Pancreas (tissue), 10 donors: ENCODE measurements at regions not wholly inside any gene's neighbourhood (a gene's known extent, or its start where the extent isn't known, plus 50 kb on each side); places are given as distances from the start of the nearest gene placed in this dataset.

Experiments
- ATAC-seq, 4 donors: fragments of 200-7000 bp; cut with Tn5 transposase; one replicate each; pipeline versions ENCODE4 v1.8.0 to v1.9.1; 2020; ENCODE audit warnings: mild to moderate bottlenecking in 4 of 4, moderate library complexity in 4 of 4
- DNase-seq, 6 donors: peaks; one replicate each; pipeline ENCODE4 v3.0.0-alpha.2; 2020
- FAIRE-seq: peaks from 2 replicates; lab custom pipeline; 2012; peaks lifted over from hg19 to GRCh38; lab: Jason Lieb, UNC
- H3K27ac ChIP-seq, 4 donors: fragments of 200-600 bp; sonication (generic); 1 replicate in 3 of 4; 2 replicates in 1 of 4; pipeline versions ENCODE4 v1.5.0 to v1.8.0; 2020
- H3K27me3 ChIP-seq, 4 donors: fragments of 200-600 bp; one replicate each; pipeline ENCODE4 v1.8.0; 2021
- H3K36me3 ChIP-seq, 3 donors: fragments of 200-600 bp; sonication (generic) in 1 of 3; one replicate each; pipeline versions ENCODE4 v1.5.0 to v1.8.0; 2020 to 2021
- H3K4me1 ChIP-seq, 3 donors: fragments of 200-600 bp; one replicate each; pipeline ENCODE4 v1.8.0; 2021
- H3K4me3 ChIP-seq, 4 donors: fragments of 200-600 bp; sonication (generic) in 2 of 4; one replicate each; pipeline versions ENCODE4 v1.5.0 to v1.8.0; 2020 to 2021
- H3K9me3 ChIP-seq, 4 donors: fragments of 200-600 bp; one replicate each; pipeline ENCODE4 v1.8.0; 2021
- WGBS, 2 donors: extraction: QIAGEN DNeasy Blood & Tissue Kit; methylation state at CpG; one replicate each; pipeline ENCODE4 v1.1.7; 2013; 5-methylcytosine and 5-hydroxymethylcytosine counted together
- intact Hi-C, 3 donors: fragments of 100-400 bp; cut with DNase I; formaldehyde crosslinking; loops; one replicate each; pipeline versions ENCODE4 v1.11.1 to v1.14.2; 2022
- TF ChIP-seq, protein P1 (sequence below), 4 donors: fragments of 200-600 bp; sonication (generic) in 3 of 4; IDR thresholded peaks; one replicate each; pipeline versions ENCODE4 v1.5.0 to v1.8.0; 2021; ENCODE audit warnings: antibody characterized with exemption in 4 of 4
- donor health status: healthy with polysubstance abuse.
- donor health status: DM: no; HTN: no; CAD: no; lungs with moderate emphysema.
- donor health status: DM: no; HTN: no; CAD: no.
- donor health status: control.
- donor health status: control.
- donor health status: Bipolar disorder and iron deficiency.
- donor health status: DM: yes; HTN: yes; CAD: no.
- donor health status: DM: no; HTN: no; CAD: no.
- donor health status: DM: no; HTN: no; CAD: no.
- donor health status: DM: yes; HTN: yes; CAD: no.

DNA sequence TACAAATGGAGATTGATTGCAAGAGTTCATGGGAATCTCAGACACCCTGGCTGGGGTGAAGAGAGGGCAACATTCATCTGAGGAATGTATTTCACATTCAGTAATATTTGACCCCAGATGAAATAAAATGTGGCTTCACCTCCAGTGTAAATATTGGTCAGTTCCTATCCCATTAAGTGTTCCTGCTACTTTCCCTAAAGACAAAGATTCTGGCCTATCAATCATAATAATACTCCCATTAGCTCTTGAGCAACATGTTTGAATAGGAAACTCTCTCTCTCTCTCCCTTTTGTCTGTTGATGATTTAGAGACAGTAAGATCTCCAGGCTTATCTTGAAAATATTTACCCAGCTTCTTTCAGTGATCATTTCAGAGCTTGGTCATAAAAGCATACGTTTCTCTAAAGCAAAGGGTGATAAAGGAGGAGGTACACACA, 70.1 kb downstream of the KCNJ2 start:
- Histone ChIP-seq H3K4me1 (no peaks in the 10 kb centered on the region), H3K36me3 (no peaks in the 10 kb centered on the region), H3K27me3 (peaks cover 0 to 6% (median 0%) of the 10 kb centered on the region in 4 donors), H3K9me3 (no peaks in the 10 kb centered on the region), H3K27ac (no peak overlapping the region), H3K4me3 (no peak overlapping the region)
- ATAC-seq, result no peak
- intact Hi-C loops, result no loop called here
- FAIRE-seq, result no peak
- TF ChIP-seq, protein P1, sequence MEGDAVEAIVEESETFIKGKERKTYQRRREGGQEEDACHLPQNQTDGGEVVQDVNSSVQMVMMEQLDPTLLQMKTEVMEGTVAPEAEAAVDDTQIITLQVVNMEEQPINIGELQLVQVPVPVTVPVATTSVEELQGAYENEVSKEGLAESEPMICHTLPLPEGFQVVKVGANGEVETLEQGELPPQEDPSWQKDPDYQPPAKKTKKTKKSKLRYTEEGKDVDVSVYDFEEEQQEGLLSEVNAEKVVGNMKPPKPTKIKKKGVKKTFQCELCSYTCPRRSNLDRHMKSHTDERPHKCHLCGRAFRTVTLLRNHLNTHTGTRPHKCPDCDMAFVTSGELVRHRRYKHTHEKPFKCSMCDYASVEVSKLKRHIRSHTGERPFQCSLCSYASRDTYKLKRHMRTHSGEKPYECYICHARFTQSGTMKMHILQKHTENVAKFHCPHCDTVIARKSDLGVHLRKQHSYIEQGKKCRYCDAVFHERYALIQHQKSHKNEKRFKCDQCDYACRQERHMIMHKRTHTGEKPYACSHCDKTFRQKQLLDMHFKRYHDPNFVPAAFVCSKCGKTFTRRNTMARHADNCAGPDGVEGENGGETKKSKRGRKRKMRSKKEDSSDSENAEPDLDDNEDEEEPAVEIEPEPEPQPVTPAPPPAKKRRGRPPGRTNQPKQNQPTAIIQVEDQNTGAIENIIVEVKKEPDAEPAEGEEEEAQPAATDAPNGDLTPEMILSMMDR (IDR thresholded peaks at IDR 0.05), result no peak
- DNase-seq, result no peak
- WGBS, 2 donors, result 7 to 8% methylated on average over 1 of the region's 1 CpG

DNA sequence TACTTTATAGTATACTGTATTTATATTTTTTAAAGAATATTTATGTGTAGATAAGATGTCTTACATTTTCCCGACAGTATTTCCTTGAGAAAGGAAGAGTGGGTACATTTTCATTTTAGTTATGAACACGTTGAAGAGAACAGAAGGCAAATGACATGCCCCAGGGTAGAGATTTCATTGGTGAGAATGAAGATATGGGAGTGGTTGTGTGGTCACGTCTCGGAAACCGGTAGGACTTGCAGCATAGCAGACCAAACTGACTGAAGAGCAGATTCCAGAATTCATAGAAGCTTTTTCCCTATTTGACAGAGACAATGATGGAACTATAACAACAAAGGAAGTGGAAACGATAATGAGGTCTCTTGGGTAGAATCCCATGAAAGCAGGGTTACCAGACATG, 71.7 kb downstream of the KCNJ2 start:
- Histone ChIP-seq H3K27me3 (peaks cover 0 to 6% (median 0%) of the 10 kb centered on the region in 4 donors), H3K36me3 (no peaks in the 10 kb centered on the region), H3K27ac (no peak overlapping the region), H3K4me3 (no peak overlapping the region), H3K4me1 (no peaks in the 10 kb centered on the region), H3K9me3 (no peaks in the 10 kb centered on the region)
- FAIRE-seq (no peak), ATAC-seq (no peak), DNase-seq (no peak)
- intact Hi-C loops, result no loop called here
- 75 to 83% methylated on average over 6 of the region's 6 CpGs for WGBS, 2 donors
- TF ChIP-seq, protein P1 (IDR thresholded peaks at IDR 0.05), result no peak

DNA sequence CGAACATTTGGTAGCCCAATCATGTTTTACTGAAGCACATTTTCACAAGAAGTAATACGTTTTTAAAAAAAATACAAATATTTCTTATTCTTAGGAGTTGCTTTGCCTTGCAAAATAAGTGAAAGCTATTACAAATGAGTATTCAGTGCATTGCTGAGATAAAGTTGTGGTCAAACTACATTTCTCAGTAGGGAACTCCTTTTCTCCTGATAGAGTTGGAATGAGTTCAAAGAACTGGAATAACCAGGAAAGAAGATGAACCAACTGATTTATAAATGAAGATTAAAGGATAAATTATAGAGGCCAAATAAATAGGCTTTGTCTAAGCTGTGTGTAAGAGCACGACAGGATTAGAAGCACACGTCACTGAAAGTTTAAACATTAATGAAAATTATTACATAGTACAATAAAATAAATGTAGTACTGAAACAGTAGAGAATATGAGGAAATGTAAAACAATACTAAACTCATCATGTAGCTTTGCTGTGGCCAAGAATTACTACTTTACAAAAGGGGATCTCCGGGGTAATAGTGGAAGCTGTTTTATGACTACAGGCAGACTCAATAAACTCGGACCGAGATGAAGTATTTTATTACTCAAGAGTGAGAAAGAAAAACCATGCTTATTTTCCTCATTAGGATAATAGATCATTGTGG, 73.6 kb downstream of the KCNJ2 start:
- intact Hi-C loops, result no loop called here
- DNase-seq, result no peak
- 26 to 38% methylated on average over 7 of the region's 7 CpGs for WGBS, 2 donors
- Histone ChIP-seq H3K27me3 (peaks cover 0 to 6% (median 0%) of the 10 kb centered on the region in 4 donors), H3K36me3 (no peaks in the 10 kb centered on the region), H3K4me1 (no peaks in the 10 kb centered on the region), H3K4me3 (no peak overlapping the region), H3K9me3 (no peaks in the 10 kb centered on the region), H3K27ac (no peak overlapping the region)
- peak; percentile 17 for FAIRE-seq
- TF ChIP-seq, protein P1 (IDR thresholded peaks at IDR 0.05), result no peak
- peak in 3 of 4 donors; percentile 37 to 51 (median 38) for ATAC-seq

DNA sequence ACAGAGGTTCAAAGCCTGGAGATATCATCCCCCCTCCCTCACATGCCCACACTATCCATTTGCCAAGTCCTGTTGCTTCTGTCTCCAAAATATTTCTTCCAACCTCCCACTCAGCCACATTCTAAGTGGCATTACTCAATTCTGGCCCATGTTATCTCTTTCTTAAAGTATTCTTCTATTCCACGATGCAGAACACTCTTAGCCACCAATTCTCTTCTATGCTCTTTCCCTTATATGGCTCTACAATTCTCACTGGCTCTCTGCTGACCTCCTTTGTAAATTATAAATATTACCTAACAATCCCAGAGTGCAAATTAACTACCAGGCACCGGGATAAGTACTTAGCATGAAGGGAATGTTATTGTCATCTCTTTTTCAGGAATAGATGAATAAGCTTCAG, 82.4 kb downstream of the KCNJ2 start:
- Histone ChIP-seq H3K9me3 (no peaks in the 10 kb centered on the region), H3K27ac (no peak overlapping the region), H3K4me1 (no peaks in the 10 kb centered on the region), H3K27me3 (peaks cover 0 to 4% (median 0%) of the 10 kb centered on the region in 4 donors), H3K4me3 (no peak overlapping the region), H3K36me3 (no peaks in the 10 kb centered on the region)
- DNase-seq (no peak), ATAC-seq (no peak), FAIRE-seq (no peak)
- 62 to 66% methylated on average over 2 of the region's 2 CpGs for WGBS, 2 donors
- intact Hi-C loops, result no loop called here
- TF ChIP-seq, protein P1 (IDR thresholded peaks at IDR 0.05), result no peak

DNA sequence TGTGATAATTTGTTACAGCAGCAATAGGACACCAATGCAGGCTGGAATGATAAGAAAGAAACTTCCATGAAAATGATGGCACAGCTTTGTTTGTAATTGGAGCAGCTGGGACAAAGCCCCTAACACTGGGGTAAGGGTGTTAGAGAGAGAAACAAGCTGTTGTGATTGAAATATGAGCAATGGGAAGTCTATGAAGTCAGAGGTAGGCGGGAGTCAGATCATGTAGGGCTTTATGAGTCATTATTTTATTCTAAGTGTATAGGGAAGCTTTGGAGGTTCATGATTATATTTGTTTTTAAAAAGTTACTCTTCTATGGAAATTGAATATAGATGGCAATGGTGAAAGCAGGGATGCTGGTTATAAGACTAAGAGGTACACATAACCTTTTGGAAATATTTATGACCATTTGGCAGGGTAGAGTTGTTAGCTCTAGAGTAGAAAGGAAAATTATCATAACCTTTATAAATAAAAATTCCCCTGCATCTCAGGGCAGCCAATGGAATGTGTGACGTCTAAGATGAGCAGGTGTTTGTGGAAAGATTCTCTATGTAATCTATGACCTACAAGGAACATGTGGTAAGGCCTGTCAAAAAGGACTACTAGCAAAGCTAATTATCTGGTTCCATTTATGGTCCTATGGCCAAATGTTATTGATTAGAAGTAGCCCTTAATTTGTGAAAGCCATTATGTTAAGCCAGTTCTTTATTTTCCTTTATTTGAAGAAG, 85.6 kb downstream of the KCNJ2 start:
- 81 to 84% methylated on average over 2 of the region's 2 CpGs for WGBS, 2 donors
- ATAC-seq, result no peak

More for the DNA sequence above, 85.6 kb downstream of the KCNJ2 start:
- no peaks in the 10 kb centered on the region for H3K9me3 ChIP-seq
- peaks cover 0 to 6% (median 0%) of the 10 kb centered on the region in 4 donors for H3K27me3 ChIP-seq
- DNase-seq (no peak), FAIRE-seq (no peak)
- H3K27ac ChIP-seq, result no peak overlapping the region
- no peaks in the 10 kb centered on the region for H3K36me3 ChIP-seq
- intact Hi-C loops, result no loop called here
- TF ChIP-seq, protein P1 (IDR thresholded peaks at IDR 0.05), result no peak
- H3K4me1 ChIP-seq, result no peaks in the 10 kb centered on the region
- H3K4me3 ChIP-seq, result no peak overlapping the region
